H1 (cell line): ENCODE measurements at regions not wholly inside any gene's neighbourhood (a gene's known extent, or its start where the extent isn't known, plus 50 kb on each side); places are given as distances from the start of the nearest gene placed in this dataset.

Experiments used
- CTCF ChIA-PET: fragments of 300-600 bp; sonication (Branson Sonifier 250); formaldehyde crosslinking; loops from one replicate; lab custom pipeline; 2021; ENCODE audit not compliant: partially characterized antibody; lab: Charles Lee
- POLR2A ChIA-PET: fragments of 300-600 bp; sonication (Branson Sonifier 250); formaldehyde crosslinking; loops from one replicate; lab custom pipeline; 2021; ENCODE audit warnings: inconsistent platforms; ENCODE audit not compliant: partially characterized antibody; lab: Charles Lee
- DNase-seq, 2 experiments: peaks; one replicate each; pipeline versions ENCODE4 v3.0.0 to v3.0.0-alpha.2; 2010 to 2022; ENCODE audit warnings: low spot score in 2 of 2, low read depth in 1 of 2, mixed read lengths in 1 of 2
- FAIRE-seq: peaks from 2 replicates; lab custom pipeline; 2011; peaks lifted over from hg19 to GRCh38; lab: Jason Lieb, UNC
- H2AFZ ChIP-seq: 2 replicates; pipeline ENCODE4 v1.8.1; 2012; ENCODE audit warnings: low read length, inconsistent platforms
- H2AK5ac ChIP-seq: 2 replicates; pipeline ENCODE4 v1.6.1; 2013; ENCODE audit warnings: low read depth, low read length
- H2BK120ac ChIP-seq: replicated peaks from 2 replicates; pipeline ENCODE3; 2013; ENCODE audit warnings: low read depth, low read length, inconsistent platforms
- H2BK12ac ChIP-seq: 2 replicates; pipeline ENCODE4 v1.6.1; 2013; ENCODE audit warnings: low read depth, low read length
- H2BK15ac ChIP-seq: 2 replicates; pipeline ENCODE4 v1.6.1; 2013; ENCODE audit warnings: low read length
- H2BK20ac ChIP-seq: 2 replicates; pipeline ENCODE4 v1.6.1; 2013; ENCODE audit warnings: low read length
- H2BK5ac ChIP-seq: 2 replicates; pipeline ENCODE4 v1.6.1; 2013; ENCODE audit warnings: low read depth, low read length
- H3K14ac ChIP-seq: 2 replicates; pipeline ENCODE4 v1.6.1; 2013; ENCODE audit warnings: inconsistent platforms; ENCODE audit not compliant: insufficient read length
- H3K18ac ChIP-seq: 2 replicates; pipeline ENCODE4 v1.6.1; 2013; ENCODE audit warnings: low read length; ENCODE audit errors: extremely low read depth
- H3K23ac ChIP-seq: 2 replicates; pipeline ENCODE4 v1.6.1; 2013; ENCODE audit warnings: inconsistent platforms; ENCODE audit not compliant: insufficient read length
- H3K23me2 ChIP-seq: 2 replicates; pipeline ENCODE4 v1.6.1; 2013; ENCODE audit warnings: low read depth, low read length
- H3K27ac ChIP-seq: 2 replicates; pipeline ENCODE4 v1.6.1; 2011; ENCODE audit warnings: low read depth, low read length, inconsistent platforms
- H3K27me3 ChIP-seq, 4 experiments: replicated peaks in 1 of 4; 1 replicate in 1 of 4; 2 replicates in 3 of 4; pipeline versions ENCODE4 v1.6.1 to v1.8.1; 2011 to 2013; ENCODE audit warnings: low read length in 3 of 4, mild to moderate bottlenecking in 3 of 4, inconsistent platforms in 2 of 4, mixed read lengths in 2 of 4, moderate library complexity in 1 of 4; ENCODE audit not compliant: control insufficient read depth in 3 of 4, insufficient read depth in 3 of 4; ENCODE audit errors: extremely low read depth in 1 of 4
- H3K36me3 ChIP-seq, 4 experiments: 2 replicates each; pipeline versions ENCODE4 v1.6.1 to v1.8.1; 2011 to 2013; ENCODE audit warnings: mild to moderate bottlenecking in 4 of 4, low read length in 3 of 4, moderate library complexity in 2 of 4, control low read depth in 1 of 4, inconsistent platforms in 1 of 4; ENCODE audit not compliant: insufficient read depth in 4 of 4, control insufficient read depth in 2 of 4
- H3K4ac ChIP-seq: replicated peaks from 2 replicates; pipeline ENCODE3; 2013; ENCODE audit warnings: low read length, low read depth, mixed read lengths, inconsistent platforms; ENCODE audit not compliant: insufficient read length
- H3K4me1 ChIP-seq, 4 experiments: replicated peaks in 1 of 4; 1 replicate in 1 of 4; 2 replicates in 3 of 4; pipeline versions ENCODE4 v1.6.1 to v1.8.1; 2011 to 2013; ENCODE audit warnings: low read length in 3 of 4, inconsistent platforms in 2 of 4, mixed read lengths in 1 of 4; ENCODE audit not compliant: insufficient read depth in 4 of 4, control insufficient read depth in 3 of 4
- H3K4me2 ChIP-seq, 2 experiments: 2 replicates each; pipeline versions ENCODE4 v1.6.1 to v1.8.1; 2011 to 2013; ENCODE audit warnings: low read depth in 2 of 2, low read length in 2 of 2, control low read depth in 1 of 2, inconsistent platforms in 1 of 2, mild to moderate bottlenecking in 1 of 2; ENCODE audit not compliant: insufficient read depth in 1 of 2
- H3K4me3 ChIP-seq, 4 experiments: fragments of 200-600, 300-600 bp in 1 of 4; sonication (generic), shearing (Covaris generic), sonication (Bioruptor Twin) in 1 of 4; 2 replicates each; pipeline versions ENCODE4 v1.5.1 to v1.8.1; 2011 to 2016; ENCODE audit warnings: low read length in 4 of 4, low read depth in 3 of 4, control low read depth in 2 of 4, inconsistent platforms in 2 of 4, mild to moderate bottlenecking in 2 of 4, mixed read lengths in 1 of 4, moderate library complexity in 1 of 4; ENCODE audit not compliant: insufficient read depth in 2 of 4; ENCODE audit errors: extremely low read depth in 1 of 4
- H3K56ac ChIP-seq: replicated peaks from 2 replicates; pipeline ENCODE3; 2013; ENCODE audit warnings: low read depth, mild to moderate bottlenecking, mixed read lengths, low read length, inconsistent platforms; ENCODE audit not compliant: insufficient read length
- H3K79me1 ChIP-seq: 2 replicates; pipeline ENCODE4 v1.6.1; 2013; ENCODE audit warnings: low read depth, low read length, control low read depth
- H3K79me2 ChIP-seq, 2 experiments: 2 replicates each; pipeline versions ENCODE4 v1.6.1 to v1.8.1; 2012 to 2013; ENCODE audit warnings: low read length in 2 of 2, mild to moderate bottlenecking in 2 of 2, inconsistent platforms in 1 of 2; ENCODE audit not compliant: insufficient read depth in 2 of 2, control insufficient read depth in 1 of 2
- H3K9ac ChIP-seq, 4 experiments: replicated peaks in 1 of 4; 1 replicate in 1 of 4; 2 replicates in 3 of 4; pipeline versions ENCODE4 v1.6.1 to v1.8.1; 2011 to 2013; ENCODE audit warnings: low read depth in 3 of 4, low read length in 3 of 4, control low read depth in 2 of 4, mild to moderate bottlenecking in 2 of 4, moderate library complexity in 2 of 4, inconsistent platforms in 1 of 4; ENCODE audit errors: extremely low read depth in 1 of 4
- H3K9me3 ChIP-seq, 2 experiments: 2 replicates each; pipeline versions ENCODE4 v1.6.1 to v1.8.1; 2012 to 2013; ENCODE audit warnings: mild to moderate bottlenecking in 2 of 2, moderate library complexity in 2 of 2, control low read depth in 1 of 2, inconsistent platforms in 1 of 2, low read depth in 1 of 2, low read length in 1 of 2, mixed read lengths in 1 of 2; ENCODE audit not compliant: insufficient read depth in 2 of 2
- H4K20me1 ChIP-seq, 2 experiments: replicated peaks in 1 of 2; 2 replicates each; pipeline versions ENCODE3 to v1.8.1; 2011 to 2013; ENCODE audit warnings: inconsistent platforms in 2 of 2, low read length in 2 of 2, mild to moderate bottlenecking in 1 of 2; ENCODE audit not compliant: insufficient read depth in 2 of 2, control insufficient read depth in 1 of 2
- H4K5ac ChIP-seq: 2 replicates; pipeline ENCODE4 v1.6.1; 2013; ENCODE audit warnings: low read length, low read depth, mixed read lengths, inconsistent platforms; ENCODE audit not compliant: insufficient read length
- H4K8ac ChIP-seq: 2 replicates; pipeline ENCODE4 v1.8.0; 2013; ENCODE audit warnings: mild to moderate bottlenecking, moderate library complexity, low read length, inconsistent platforms; ENCODE audit not compliant: insufficient read depth; ENCODE audit errors: extremely low read depth
- H4K91ac ChIP-seq: replicated peaks from 2 replicates; pipeline ENCODE3; 2013; ENCODE audit warnings: low read length, mixed read lengths, inconsistent platforms; ENCODE audit not compliant: insufficient read length
- RFX5 ChIP-seq: IDR thresholded peaks from 2 replicates; pipeline ENCODE4 v1.6.1; 2011; ENCODE audit warnings: low read depth, low read length, improper control_type of control experiment, borderline replicate concordance
- WGBS, 2 experiments: shearing (Covaris generic) in 1 of 2; methylation state at CpG; one replicate each; pipeline versions ENCODE4 v1.1.6 to v1.1.7; 2013 to 2015; ENCODE audit warnings: low lambda C conversion rate in 2 of 2, mixed read lengths in 2 of 2, inconsistent platforms in 1 of 2, low coverage in 1 of 2, missing lambda C conversion rate in 1 of 2; ENCODE audit not compliant: insufficient replicate concordance in 2 of 2, insufficient coverage in 1 of 2, insufficient read length in 1 of 2; ENCODE audit errors: extremely low coverage in 1 of 2, missing lambda C conversion rate in 1 of 2; 5-methylcytosine and 5-hydroxymethylcytosine counted together

- Histone ChIP-seq H3K9ac (no peak overlapping the region), H3K79me2 (no peaks in the 10 kb centered on the region), H3K56ac (no peak overlapping the region), H3K4me3 (no peak overlapping the region), H3K23ac (no peak overlapping the region), H3K4me1 (no peaks in the 10 kb centered on the region), H3K27me3 (no peaks in the 10 kb centered on the region), H3K14ac (no peak overlapping the region), H3K36me3 (no peaks in the 10 kb centered on the region), H3K4me2 (no peak overlapping the region), H3K18ac (no peak overlapping the region), H4K20me1 (no peaks in the 10 kb centered on the region), H2BK5ac (no peak overlapping the region), H2BK120ac (no peak overlapping the region), H4K5ac (no peak overlapping the region), H3K27ac (no peak overlapping the region), H2AK5ac (no peak overlapping the region), H2BK12ac (no peak overlapping the region), H3K79me1 (no peaks in the 10 kb centered on the region), H2BK20ac (no peak overlapping the region), H4K91ac (no peak overlapping the region), H3K4ac (no peak overlapping the region), H3K23me2 (no peaks in the 10 kb centered on the region), H2AFZ (0 out of 2 replicates have a peak overlapping the region, but pooled peaks have one; percentile 76), H3K9me3 (no peaks in the 10 kb centered on the region), H4K8ac (no peak overlapping the region), H2BK15ac (no peak overlapping the region)
- WGBS, 2 experiments = 95% methylated on average over 3 of the region's 3 CpGs; no CpG with 5 or more reads in 1 of the 2 experiments
- CTCF ChIA-PET = interaction anchor here (0.6 kb wide), 1 partner anchor 78 kb away, joined by 3 read pairs; no protein-coding TSS in a partner anchor
- POLR2A ChIA-PET = no interaction called here
- no peak for FAIRE-seq
- no peak for DNase-seq
- no peak for TF ChIP-seq RFX5
These were observed 51.8 kb upstream of the CXADR start for GRCh38 chr21:17461014-17461413.
